KMS-11 (cell line): ENCODE measurements at regions not wholly inside any gene's neighbourhood (a gene's known extent, or its start where the extent isn't known, plus 50 kb on each side); places are given as distances from the start of the nearest gene placed in this dataset.

Source experiments
- H2AFZ ChIP-seq: fragments of 200-600 bp; sonication (generic); 2 replicates; pipeline ENCODE4 v1.6.1; 2016; ENCODE audit warnings: antibody characterized with exemption, mixed run types, low read depth
- H3K27ac ChIP-seq: fragments of 200-600 bp; sonication (generic); 2 replicates; pipeline ENCODE4 v1.6.1; 2016; ENCODE audit warnings: mild to moderate bottlenecking, mixed run types
- H3K27me3 ChIP-seq: fragments of 200-600 bp; sonication (generic); 2 replicates; pipeline ENCODE4 v1.6.1; 2017; ENCODE audit warnings: mild to moderate bottlenecking, low read depth, mixed run types, moderate library complexity; ENCODE audit not compliant: insufficient read depth
- H3K36me3 ChIP-seq: fragments of 200-600 bp; sonication (generic); 2 replicates; pipeline ENCODE4 v1.6.1; 2017; ENCODE audit warnings: mild to moderate bottlenecking, mixed run types; ENCODE audit not compliant: insufficient read depth
- H3K4me1 ChIP-seq: fragments of 200-600 bp; sonication (generic); 2 replicates; pipeline ENCODE4 v1.6.1; 2016; ENCODE audit warnings: mild to moderate bottlenecking, low read depth, mixed run types; ENCODE audit not compliant: poor library complexity, severe bottlenecking
- H3K4me2 ChIP-seq: fragments of 200-600 bp; sonication (generic); 2 replicates; pipeline ENCODE4 v1.7.0; 2016; ENCODE audit warnings: mild to moderate bottlenecking, mixed run types
- H3K4me3 ChIP-seq: fragments of 200-600 bp; sonication (generic); IDR thresholded peaks from 2 replicates; pipeline ENCODE4 v1.6.1; 2017; ENCODE audit warnings: low read depth, low read length, mixed read lengths; ENCODE audit not compliant: insufficient read depth
- H3K79me2 ChIP-seq: fragments of 200-600 bp; sonication (generic); 2 replicates; pipeline ENCODE4 v1.6.1; 2016; ENCODE audit warnings: low read depth, mixed run types; ENCODE audit not compliant: insufficient read depth
- H3K9ac ChIP-seq: fragments of 200-600 bp; sonication (generic); 2 replicates; pipeline ENCODE4 v1.6.1; 2016; ENCODE audit warnings: mild to moderate bottlenecking, mixed run types
- H4K20me1 ChIP-seq: fragments of 200-600 bp; sonication (generic); 2 replicates; pipeline ENCODE4 v1.6.1; 2016; ENCODE audit warnings: mild to moderate bottlenecking, mixed run types; ENCODE audit not compliant: insufficient read depth
- CTCF ChIP-seq: fragments of 200-600 bp; sonication (generic); conservative IDR thresholded peaks from 2 replicates; pipeline ENCODE4 v1.6.1; 2017; ENCODE audit warnings: low read depth, mild to moderate bottlenecking, antibody characterized with exemption, low read length, moderate library complexity, mixed read lengths

GRCh38 chr6:90910893-90911292 lies 324.0 kb upstream of the MAP3K7 start:
- no peak overlapping the region for H3K27ac ChIP-seq
- no peak overlapping the region for H3K4me3 ChIP-seq
- H3K36me3 ChIP-seq: no peaks in the 10 kb centered on the region
- no peaks in the 10 kb centered on the region for H3K79me2 ChIP-seq
- H3K4me2 ChIP-seq: no peak overlapping the region
- no peak overlapping the region for H3K9ac ChIP-seq
- no peaks in the 10 kb centered on the region for H4K20me1 ChIP-seq
- H3K4me1 ChIP-seq: no peaks in the 10 kb centered on the region
- no peak for TF ChIP-seq CTCF
- no peaks in the 10 kb centered on the region for H3K27me3 ChIP-seq
- H2AFZ ChIP-seq: no peak overlapping the region

- Histone ChIP-seq H3K79me2 (no peaks in the 10 kb centered on the region), H4K20me1 (no peaks in the 10 kb centered on the region), H3K9ac (no peak overlapping the region), H2AFZ (no peak overlapping the region), H3K36me3 (no peaks in the 10 kb centered on the region), H3K4me1 (no peaks in the 10 kb centered on the region), H3K27ac (no peak overlapping the region), H3K4me3 (no peak overlapping the region), H3K4me2 (no peak overlapping the region), H3K27me3 (no peaks in the 10 kb centered on the region)
- no peak for TF ChIP-seq CTCF
These were observed 321.2 kb upstream of the MAP3K7 start for GRCh38 chr6:90907931-90908655.

DNA sequence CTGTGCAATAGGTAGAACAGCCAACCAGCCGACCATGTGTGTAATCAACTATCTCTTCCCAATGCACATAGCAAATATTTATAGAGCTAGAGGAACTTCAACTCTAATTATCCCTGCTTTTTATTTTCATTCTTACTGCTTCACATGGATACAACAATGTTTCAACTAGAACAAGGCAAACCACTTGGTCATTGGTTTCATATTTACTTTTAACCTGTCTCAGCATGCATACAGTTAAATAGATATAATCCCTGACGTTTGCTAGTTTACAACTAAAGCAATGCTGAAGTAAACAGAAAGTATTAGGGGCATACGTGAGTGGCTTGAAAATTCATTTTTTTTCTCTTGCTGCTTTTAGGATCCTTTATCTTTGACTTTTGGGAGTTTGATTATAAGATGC lies 318.5 kb upstream of the MAP3K7 start:
- Histone ChIP-seq H3K4me3 (no peak overlapping the region), H3K4me1 (no peaks in the 10 kb centered on the region), H3K27me3 (no peaks in the 10 kb centered on the region), H3K9ac (no peak overlapping the region), H3K27ac (no peak overlapping the region), H4K20me1 (no peaks in the 10 kb centered on the region), H2AFZ (no peak overlapping the region), H3K36me3 (no peaks in the 10 kb centered on the region), H3K4me2 (no peak overlapping the region), H3K79me2 (no peaks in the 10 kb centered on the region)
- TF ChIP-seq CTCF: no peak

GRCh38 chr6:90900034-90900433 lies 313.2 kb upstream of the MAP3K7 start:
- H3K36me3 ChIP-seq: no peaks in the 10 kb centered on the region
- no peaks in the 10 kb centered on the region for H3K4me1 ChIP-seq
- no peaks in the 10 kb centered on the region for H3K27me3 ChIP-seq
- H3K4me2 ChIP-seq: no peak overlapping the region
- no peak overlapping the region for H3K4me3 ChIP-seq
- no peaks in the 10 kb centered on the region for H3K79me2 ChIP-seq
- no peak overlapping the region for H2AFZ ChIP-seq
- H3K9ac ChIP-seq: no peak overlapping the region
- no peak for TF ChIP-seq CTCF
- H4K20me1 ChIP-seq: no peaks in the 10 kb centered on the region
- H3K27ac ChIP-seq: no peak overlapping the region
